ENCODE measurements at regions not wholly inside any gene's neighbourhood (a gene's known extent, or its start where the extent isn't known, plus 50 kb on each side); places are given as distances from the start of the nearest gene placed in this dataset.

DNA sequence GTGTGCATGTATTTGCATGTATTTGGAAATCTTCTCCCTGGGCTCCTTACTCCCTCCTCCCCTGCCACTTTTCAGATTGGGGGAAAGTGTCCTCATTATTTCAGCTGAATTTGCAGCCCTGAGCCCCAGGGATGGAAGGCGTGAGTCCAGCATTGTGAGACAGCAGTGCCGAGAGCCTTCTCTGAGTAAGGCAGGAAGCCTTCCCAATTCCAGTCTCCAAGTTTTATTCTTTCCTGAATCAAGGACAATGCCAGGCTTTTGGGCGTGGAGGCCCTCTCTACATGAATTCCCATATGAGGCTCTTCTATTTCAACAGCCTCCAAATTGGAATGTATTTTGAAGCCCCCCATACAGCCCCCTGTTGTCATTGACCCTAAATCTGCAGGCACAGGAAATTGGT, 163.5 kb downstream of the ACKR3 start:
- no peak for DNase-seq (ENCODE audit: low read depth)
- TF ChIP-seq, protein P1, sequence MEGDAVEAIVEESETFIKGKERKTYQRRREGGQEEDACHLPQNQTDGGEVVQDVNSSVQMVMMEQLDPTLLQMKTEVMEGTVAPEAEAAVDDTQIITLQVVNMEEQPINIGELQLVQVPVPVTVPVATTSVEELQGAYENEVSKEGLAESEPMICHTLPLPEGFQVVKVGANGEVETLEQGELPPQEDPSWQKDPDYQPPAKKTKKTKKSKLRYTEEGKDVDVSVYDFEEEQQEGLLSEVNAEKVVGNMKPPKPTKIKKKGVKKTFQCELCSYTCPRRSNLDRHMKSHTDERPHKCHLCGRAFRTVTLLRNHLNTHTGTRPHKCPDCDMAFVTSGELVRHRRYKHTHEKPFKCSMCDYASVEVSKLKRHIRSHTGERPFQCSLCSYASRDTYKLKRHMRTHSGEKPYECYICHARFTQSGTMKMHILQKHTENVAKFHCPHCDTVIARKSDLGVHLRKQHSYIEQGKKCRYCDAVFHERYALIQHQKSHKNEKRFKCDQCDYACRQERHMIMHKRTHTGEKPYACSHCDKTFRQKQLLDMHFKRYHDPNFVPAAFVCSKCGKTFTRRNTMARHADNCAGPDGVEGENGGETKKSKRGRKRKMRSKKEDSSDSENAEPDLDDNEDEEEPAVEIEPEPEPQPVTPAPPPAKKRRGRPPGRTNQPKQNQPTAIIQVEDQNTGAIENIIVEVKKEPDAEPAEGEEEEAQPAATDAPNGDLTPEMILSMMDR (IDR thresholded peaks at IDR 0.05; ENCODE audit: low read depth, low read length, missing control alignments) = no peak
- no peak overlapping the region for H3K4me3 ChIP-seq (ENCODE audit: low read depth, low read length)

DNA sequence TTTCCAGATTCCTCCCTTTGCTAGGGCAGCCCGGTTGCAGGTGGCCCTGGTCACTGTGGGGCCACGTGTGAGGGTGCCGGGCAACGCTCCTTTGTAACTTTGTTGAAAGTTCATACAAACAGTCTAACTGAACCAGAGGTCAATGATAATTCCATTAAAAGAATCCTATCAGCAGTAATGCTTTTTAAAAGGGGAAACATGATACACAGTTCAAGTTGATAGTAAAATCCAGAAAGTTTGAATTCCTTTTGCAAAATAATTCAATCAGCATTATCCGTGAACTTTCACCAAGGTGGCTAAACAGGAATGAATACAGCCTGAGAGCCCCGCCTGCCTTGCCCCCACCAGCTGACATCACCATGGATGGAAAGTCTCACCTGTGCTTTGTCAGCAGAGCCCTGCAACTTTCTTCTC, 166.2 kb downstream of the ACKR3 start:
- DNase-seq (ENCODE audit: low read depth) = no peak
- no peak overlapping the region for H3K4me3 ChIP-seq (ENCODE audit: low read depth, low read length)
- TF ChIP-seq, protein P1 (IDR thresholded peaks at IDR 0.05; ENCODE audit: low read depth, low read length, missing control alignments) = no peak

DNA sequence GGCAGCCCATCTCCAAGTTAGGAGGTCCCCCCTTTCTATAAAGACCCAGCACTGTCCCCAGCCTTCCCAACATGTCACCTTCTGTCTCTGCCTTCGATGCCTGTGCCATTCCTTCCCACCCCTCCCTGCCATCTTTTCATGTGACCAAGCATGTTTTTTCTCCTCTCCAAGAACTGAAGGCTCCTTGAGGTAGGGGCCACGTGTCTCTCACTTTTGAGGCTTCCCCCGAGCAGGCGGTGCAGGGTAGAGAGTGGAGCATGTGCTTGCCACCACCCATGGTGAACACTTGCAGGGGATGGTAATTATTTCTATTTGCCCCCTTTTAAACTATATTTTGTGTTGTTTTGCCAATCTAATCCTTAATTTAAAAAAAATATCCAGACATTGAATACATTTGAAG, 168.4 kb downstream of the ACKR3 start:
- DNase-seq (ENCODE audit: low read depth) = no peak
- no peak overlapping the region for H3K4me3 ChIP-seq (ENCODE audit: low read depth, low read length)
- TF ChIP-seq, protein P1 (IDR thresholded peaks at IDR 0.05; ENCODE audit: low read depth, low read length, missing control alignments) = no peak

DNA sequence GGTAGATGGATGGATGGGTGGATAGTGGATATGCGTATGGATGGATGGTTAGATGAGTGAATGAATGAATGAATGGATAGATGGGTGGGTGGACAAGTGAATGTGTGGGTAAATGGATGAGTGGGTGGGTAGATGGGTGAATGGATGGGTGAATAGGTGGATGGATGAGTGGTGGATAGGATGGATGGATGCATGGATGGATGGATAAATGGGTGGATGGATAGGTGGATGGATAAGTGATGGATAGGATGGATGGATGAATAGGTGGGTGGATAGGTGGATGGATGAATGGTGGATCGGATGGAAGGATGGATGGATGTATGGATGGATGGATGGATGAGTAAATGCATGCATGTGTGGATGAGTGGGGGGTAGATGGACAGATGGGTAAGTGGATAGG, 169.3 kb downstream of the ACKR3 start:
- DNase-seq (ENCODE audit: low read depth) = no peak
- H3K4me3 ChIP-seq (ENCODE audit: low read depth, low read length) = no peak overlapping the region
- TF ChIP-seq, protein P1 (IDR thresholded peaks at IDR 0.05; ENCODE audit: low read depth, low read length, missing control alignments) = no peak

DNA sequence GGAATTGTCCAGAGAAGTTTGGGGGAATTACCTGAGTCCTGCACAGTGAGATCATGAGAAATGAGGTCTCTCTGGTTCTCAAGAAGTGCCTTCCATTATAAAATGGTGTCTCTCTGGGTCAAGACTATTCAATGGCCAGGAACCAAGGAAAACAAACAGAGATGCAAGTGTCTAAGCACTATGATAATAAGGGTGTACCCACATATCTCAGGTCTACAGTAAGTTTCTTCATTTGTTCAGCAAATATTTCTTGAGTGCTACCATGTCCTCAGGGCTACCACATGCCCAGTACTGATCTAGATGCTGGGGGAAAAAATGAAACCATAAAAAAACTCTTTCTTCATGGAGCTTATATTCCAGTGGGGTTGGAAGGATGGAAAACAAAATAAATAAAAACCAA, 170.0 kb downstream of the ACKR3 start:
- no peak overlapping the region for H3K4me3 ChIP-seq (ENCODE audit: low read depth, low read length)
- DNase-seq (ENCODE audit: low read depth) = no peak
- TF ChIP-seq, protein P1 (IDR thresholded peaks at IDR 0.05; ENCODE audit: low read depth, low read length, missing control alignments) = no peak

DNA sequence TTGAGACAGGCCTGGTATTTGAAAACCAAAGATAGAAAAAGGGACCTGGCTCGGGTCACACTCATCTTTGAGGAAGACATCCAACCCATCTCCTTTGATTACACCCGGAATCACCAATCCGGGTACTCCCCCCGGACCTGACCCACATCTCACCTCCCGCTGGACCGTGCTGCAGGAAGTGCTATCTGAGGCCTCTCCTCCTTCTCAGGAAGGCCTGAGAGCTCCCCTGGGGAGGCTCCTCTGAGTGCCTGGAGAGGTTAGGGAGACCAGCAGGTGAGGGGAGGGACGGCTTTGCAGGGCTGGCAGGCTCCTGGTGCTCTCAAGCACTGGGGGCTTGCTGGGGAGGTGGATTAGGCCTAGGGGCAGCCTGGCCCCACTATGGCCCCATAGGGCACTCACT, 170.9 kb downstream of the ACKR3 start:
- no peak for DNase-seq (ENCODE audit: low read depth)
- TF ChIP-seq, protein P1 (IDR thresholded peaks at IDR 0.05; ENCODE audit: low read depth, low read length, missing control alignments) = no peak
- no peak overlapping the region for H3K4me3 ChIP-seq (ENCODE audit: low read depth, low read length)

DNA sequence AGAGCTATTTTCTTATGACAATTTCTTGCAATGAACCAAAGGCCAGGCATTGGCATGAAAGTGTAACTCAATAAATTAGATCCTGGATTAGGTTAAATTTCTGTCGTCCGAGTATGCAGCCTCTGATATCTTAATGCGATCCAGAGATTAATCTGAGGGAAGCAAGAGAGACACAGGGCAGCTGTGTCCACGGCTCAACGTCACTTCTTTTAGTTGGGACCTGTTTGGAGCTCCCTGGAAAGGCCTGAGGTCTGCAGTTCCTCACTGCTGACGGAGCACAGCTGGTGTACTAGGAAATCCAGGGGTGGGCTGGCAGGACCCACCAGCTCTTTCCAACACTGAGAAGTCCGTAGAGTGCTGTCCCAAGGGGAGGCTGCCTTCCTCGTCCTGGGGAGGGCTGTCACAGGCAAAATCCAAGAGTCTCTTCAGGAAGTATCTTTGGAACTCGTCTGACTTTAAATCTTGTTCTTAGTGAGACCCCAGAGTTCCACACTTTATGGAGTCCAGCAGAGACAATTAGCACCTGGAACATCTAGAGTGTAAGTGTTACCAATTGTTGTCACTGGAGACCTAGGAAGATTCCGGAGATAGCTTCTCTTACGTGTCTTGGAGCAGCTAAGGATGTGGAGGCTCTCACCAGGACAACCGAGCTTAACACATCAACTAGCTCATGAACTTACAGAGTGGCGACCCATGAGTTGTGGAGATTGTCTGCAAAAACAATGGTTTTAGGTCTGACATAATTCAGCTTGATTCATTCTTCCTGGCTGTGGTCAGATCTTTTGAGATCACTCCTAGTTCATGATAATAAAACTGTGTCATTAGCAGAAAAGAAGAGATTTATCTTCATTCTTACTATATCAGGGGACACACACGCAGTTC, 173.7 kb downstream of the ACKR3 start:
- TF ChIP-seq, protein P1 (IDR thresholded peaks at IDR 0.05; ENCODE audit: low read depth, low read length, missing control alignments) = no peak
- H3K4me3 ChIP-seq (ENCODE audit: low read depth, low read length) = no peak overlapping the region
- no peak for DNase-seq (ENCODE audit: low read depth)

Measured in GM12864 (cell line).